DND-41 (cell line): ENCODE measurements at regions not wholly inside any gene's neighbourhood (a gene's known extent, or its start where the extent isn't known, plus 50 kb on each side); places are given as distances from the start of the nearest gene placed in this dataset.

Source experiments
- CTCF ChIP-seq: IDR thresholded peaks from 2 replicates; pipeline ENCODE4 v1.5.1; 2012; ENCODE audit warnings: borderline replicate concordance, low read length, moderate library complexity, mild to moderate bottlenecking; ENCODE audit not compliant: poor library complexity, severe bottlenecking; ENCODE audit errors: extremely low read depth
- EZH2 ChIP-seq: IDR thresholded peaks from 3 replicates; pipeline ENCODE4 v1.6.1; 2012; ENCODE audit warnings: borderline replicate concordance, low read depth, mild to moderate bottlenecking, moderate library complexity, low read length, inconsistent platforms; ENCODE audit not compliant: severe bottlenecking

- TF ChIP-seq CTCF, result no peak
- TF ChIP-seq EZH2, result no peak
Measured at GRCh38 chr22:49198705-49199084, 629.0 kb downstream of the BRD1 start.
